ENCODE measurements at regions not wholly inside any gene's neighbourhood (a gene's known extent, or its start where the extent isn't known, plus 50 kb on each side); places are given as distances from the start of the nearest gene placed in this dataset.

GRCh38 chr4:151883747-151884146 is 122.9 kb upstream of the GATB start:
- H3K9me3 ChIP-seq (ENCODE audit: control insufficient read depth, low read length): no peaks in the 10 kb centered on the region
- H3K27ac ChIP-seq (ENCODE audit: insufficient read depth, low read depth, low read length, poor library complexity, severe bottlenecking): no peak overlapping the region
- no peaks in the 10 kb centered on the region for H3K27me3 ChIP-seq (ENCODE audit: control insufficient read depth, insufficient read depth, low read length, poor library complexity, severe bottlenecking)
- no peak overlapping the region for H3K4me3 ChIP-seq (ENCODE audit: insufficient read depth, low read depth, low read length)
- 83 to 93% methylated on average over 4 of the region's 4 CpGs for WGBS, 2 experiments
- H3K4me1 ChIP-seq (ENCODE audit: control insufficient read depth, insufficient read depth, low read length): peaks cover 16% of the 10 kb centered on the region
- no peaks in the 10 kb centered on the region for H3K36me3 ChIP-seq (ENCODE audit: control insufficient read depth, insufficient read depth, low read length)

DNA sequence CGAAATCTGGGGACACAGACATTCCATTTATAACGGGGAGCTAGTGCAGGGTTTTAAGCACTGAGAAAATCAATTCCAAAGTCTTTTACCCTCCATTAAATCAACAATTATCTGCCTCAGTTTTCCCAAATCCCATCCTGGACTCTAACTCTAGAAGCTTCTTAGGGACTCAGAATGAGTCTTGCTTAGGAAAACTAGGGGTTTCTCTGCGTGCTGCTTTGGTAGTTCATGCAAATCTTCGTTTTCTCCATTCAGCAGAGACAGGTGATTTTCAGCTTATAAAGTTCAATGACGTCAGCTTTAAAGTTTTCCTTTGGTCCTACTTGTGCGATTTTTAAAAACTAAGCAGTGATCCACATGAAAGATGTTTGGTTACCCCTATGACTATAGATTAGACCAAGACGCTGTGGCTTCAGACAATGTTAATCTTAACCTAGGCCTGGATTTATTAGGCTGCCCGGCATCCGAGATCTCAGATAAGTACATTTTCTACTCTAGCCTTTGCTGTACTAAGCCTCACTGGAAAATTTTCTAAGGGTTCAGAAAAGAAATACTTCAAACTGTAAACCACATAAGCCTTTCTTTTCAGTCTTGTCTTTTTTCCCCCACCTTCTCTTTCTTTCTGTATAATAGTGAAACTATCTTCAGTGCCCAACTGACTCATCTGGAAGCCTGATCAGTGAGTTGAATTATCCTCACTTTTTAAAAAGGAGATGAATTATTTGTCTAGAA is 121.4 kb upstream of the GATB start:
- H3K27ac ChIP-seq (ENCODE audit: insufficient read depth, low read depth, low read length, poor library complexity, severe bottlenecking): no peak overlapping the region
- no peaks in the 10 kb centered on the region for H3K9me3 ChIP-seq (ENCODE audit: control insufficient read depth, low read length)
- H3K27me3 ChIP-seq (ENCODE audit: control insufficient read depth, insufficient read depth, low read length, poor library complexity, severe bottlenecking): no peaks in the 10 kb centered on the region
- 95 to 96% methylated on average over 9 of the region's 9 CpGs for WGBS, 2 experiments
- no peaks in the 10 kb centered on the region for H3K36me3 ChIP-seq (ENCODE audit: control insufficient read depth, insufficient read depth, low read length)
- no peak overlapping the region for H3K4me3 ChIP-seq (ENCODE audit: insufficient read depth, low read depth, low read length)
- H3K4me1 ChIP-seq (ENCODE audit: control insufficient read depth, insufficient read depth, low read length): peaks cover 16% of the 10 kb centered on the region

DNA sequence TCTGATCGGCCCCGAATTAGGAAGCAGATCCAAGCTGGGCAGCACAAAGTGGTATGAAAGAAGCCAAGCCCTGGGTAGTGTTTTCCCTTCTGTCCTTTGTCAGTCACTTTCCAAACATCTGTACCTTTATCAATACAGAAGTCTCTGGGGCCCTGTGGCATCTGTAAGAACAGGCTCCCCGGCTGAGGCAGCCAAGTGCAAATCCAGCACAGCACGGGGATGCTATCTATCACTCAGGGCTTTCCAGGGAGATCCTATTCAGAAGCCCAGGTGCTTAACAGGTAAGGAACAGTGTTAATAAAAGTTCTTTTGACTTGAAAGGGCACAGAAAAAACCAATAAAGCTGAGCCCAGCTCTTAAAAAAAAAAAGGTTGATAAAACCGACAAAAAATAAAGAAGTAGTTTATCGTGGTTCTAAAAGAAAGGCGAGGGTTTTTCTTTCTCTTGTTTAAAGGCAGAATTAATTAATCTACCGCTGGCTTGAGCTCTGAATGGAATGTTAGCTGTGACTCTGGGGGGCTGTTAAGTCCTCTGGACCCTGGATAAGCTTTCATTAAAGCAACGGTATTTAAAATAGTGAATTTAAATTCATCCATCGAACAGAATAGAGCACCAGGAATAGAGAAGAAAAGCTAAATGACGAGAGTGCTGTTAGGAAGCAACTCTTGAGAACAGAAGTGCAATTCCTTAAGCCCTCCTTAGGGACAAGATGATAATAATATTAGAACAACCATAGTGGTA is 119.1 kb upstream of the GATB start:
- Histone ChIP-seq H3K4me3 (ENCODE audit: insufficient read depth, low read depth, low read length) (no peak overlapping the region), H3K36me3 (ENCODE audit: control insufficient read depth, insufficient read depth, low read length) (no peaks in the 10 kb centered on the region), H3K27me3 (ENCODE audit: control insufficient read depth, insufficient read depth, low read length, poor library complexity, severe bottlenecking) (no peaks in the 10 kb centered on the region), H3K4me1 (ENCODE audit: control insufficient read depth, insufficient read depth, low read length) (peaks cover 21% of the 10 kb centered on the region), H3K27ac (ENCODE audit: insufficient read depth, low read depth, low read length, poor library complexity, severe bottlenecking) (no peak overlapping the region), H3K9me3 (ENCODE audit: control insufficient read depth, low read length) (no peaks in the 10 kb centered on the region)
- WGBS, 2 experiments: 59 to 71% methylated on average over 11 of the region's 11 CpGs

GRCh38 chr4:151876381-151876988 is 115.7 kb upstream of the GATB start:
- no peak overlapping the region for H3K4me3 ChIP-seq (ENCODE audit: insufficient read depth, low read depth, low read length)
- no peaks in the 10 kb centered on the region for H3K27me3 ChIP-seq (ENCODE audit: control insufficient read depth, insufficient read depth, low read length, poor library complexity, severe bottlenecking)
- no peaks in the 10 kb centered on the region for H3K36me3 ChIP-seq (ENCODE audit: control insufficient read depth, insufficient read depth, low read length)
- peaks cover 34% of the 10 kb centered on the region for H3K4me1 ChIP-seq (ENCODE audit: control insufficient read depth, insufficient read depth, low read length)
- H3K27ac ChIP-seq (ENCODE audit: insufficient read depth, low read depth, low read length, poor library complexity, severe bottlenecking): no peak overlapping the region
- H3K9me3 ChIP-seq (ENCODE audit: control insufficient read depth, low read length): no peaks in the 10 kb centered on the region
- 89 to 93% methylated on average over 3 of the region's 3 CpGs for WGBS, 2 experiments

DNA sequence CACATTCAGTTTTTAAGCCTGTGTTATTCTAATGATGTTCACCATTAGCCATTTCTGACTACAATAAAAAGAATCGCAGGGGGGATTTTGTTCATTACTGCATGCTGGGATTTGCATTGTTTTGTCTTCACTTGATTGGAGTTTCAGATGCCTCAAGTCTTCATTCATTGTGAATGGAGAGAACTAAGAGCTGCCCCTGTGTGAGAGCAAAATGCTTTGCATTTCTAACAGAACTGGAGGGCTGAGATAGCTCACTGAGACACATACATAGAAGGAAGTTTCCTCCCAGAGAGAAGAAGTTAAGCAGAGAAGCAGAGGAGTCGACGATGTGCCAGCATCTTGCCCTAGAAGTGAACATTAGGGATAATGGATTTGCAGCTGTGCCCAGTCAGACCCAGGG is 113.5 kb upstream of the GATB start:
- Histone ChIP-seq H3K4me3 (ENCODE audit: insufficient read depth, low read depth, low read length) (no peak overlapping the region), H3K36me3 (ENCODE audit: control insufficient read depth, insufficient read depth, low read length) (no peaks in the 10 kb centered on the region), H3K4me1 (ENCODE audit: control insufficient read depth, insufficient read depth, low read length) (peaks cover 23% of the 10 kb centered on the region), H3K27me3 (ENCODE audit: control insufficient read depth, insufficient read depth, low read length, poor library complexity, severe bottlenecking) (no peaks in the 10 kb centered on the region), H3K27ac (ENCODE audit: insufficient read depth, low read depth, low read length, poor library complexity, severe bottlenecking) (peak overlapping the region; percentile 26), H3K9me3 (ENCODE audit: control insufficient read depth, low read length) (no peaks in the 10 kb centered on the region)
- 3 to 5% methylated on average over 3 of the region's 3 CpGs for WGBS, 2 experiments

DNA sequence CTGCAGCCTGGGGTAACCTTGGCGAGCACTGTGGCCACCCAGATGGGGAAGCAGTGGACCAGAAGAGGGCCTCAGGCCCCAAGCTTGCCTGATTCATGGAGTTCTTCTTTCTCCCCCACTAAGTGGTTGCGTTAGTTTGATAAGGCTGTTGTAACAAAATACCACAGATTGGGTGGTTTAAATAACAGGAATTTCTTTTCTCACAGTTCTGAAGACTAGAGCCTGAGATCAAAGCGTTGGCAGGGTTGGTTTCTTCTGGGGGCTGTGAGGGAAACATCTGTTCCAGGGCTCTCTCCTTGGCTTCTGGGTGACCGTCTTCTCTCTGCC is 105.7 kb upstream of the GATB start:
- no peak overlapping the region for H3K27ac ChIP-seq (ENCODE audit: insufficient read depth, low read depth, low read length, poor library complexity, severe bottlenecking)
- no peaks in the 10 kb centered on the region for H3K36me3 ChIP-seq (ENCODE audit: control insufficient read depth, insufficient read depth, low read length)
- no peaks in the 10 kb centered on the region for H3K4me1 ChIP-seq (ENCODE audit: control insufficient read depth, insufficient read depth, low read length)
- no peaks in the 10 kb centered on the region for H3K9me3 ChIP-seq (ENCODE audit: control insufficient read depth, low read length)
- no peak overlapping the region for H3K4me3 ChIP-seq (ENCODE audit: insufficient read depth, low read depth, low read length)
- H3K27me3 ChIP-seq (ENCODE audit: control insufficient read depth, insufficient read depth, low read length, poor library complexity, severe bottlenecking): no peaks in the 10 kb centered on the region
- WGBS, 2 experiments: 91 to 95% methylated on average over 3 to 4 of the region's 4 CpGs

GRCh38 chr4:151865744-151866591 is 105.2 kb upstream of the GATB start:
- no peaks in the 10 kb centered on the region for H3K27me3 ChIP-seq (ENCODE audit: control insufficient read depth, insufficient read depth, low read length, poor library complexity, severe bottlenecking)
- H3K27ac ChIP-seq (ENCODE audit: insufficient read depth, low read depth, low read length, poor library complexity, severe bottlenecking): no peak overlapping the region
- 94 to 97% methylated on average over 9 of the region's 9 CpGs for WGBS, 2 experiments
- no peak overlapping the region for H3K4me3 ChIP-seq (ENCODE audit: insufficient read depth, low read depth, low read length)
- no peaks in the 10 kb centered on the region for H3K36me3 ChIP-seq (ENCODE audit: control insufficient read depth, insufficient read depth, low read length)
- H3K9me3 ChIP-seq (ENCODE audit: control insufficient read depth, low read length): no peaks in the 10 kb centered on the region
- H3K4me1 ChIP-seq (ENCODE audit: control insufficient read depth, insufficient read depth, low read length): no peaks in the 10 kb centered on the region

DNA sequence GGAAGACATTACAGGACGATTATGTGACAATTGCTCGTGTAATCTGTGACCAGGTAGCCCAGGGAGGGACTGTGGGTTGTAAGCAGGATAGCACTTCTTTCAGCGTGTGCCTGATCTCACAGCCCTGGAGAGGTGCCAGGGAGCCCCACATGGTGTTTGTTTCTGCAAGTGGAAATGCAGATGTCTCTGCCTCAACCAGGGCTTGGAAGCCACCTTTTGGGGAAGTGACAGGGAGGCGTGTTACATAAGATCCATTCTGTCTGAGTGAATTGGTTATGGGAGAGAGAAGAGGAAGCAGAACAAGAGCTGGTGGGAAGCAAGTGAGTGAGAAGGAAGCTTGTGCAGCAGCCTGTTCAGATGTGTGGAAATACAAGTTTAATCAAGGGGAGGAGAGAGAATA is 104.5 kb upstream of the GATB start:
- H3K9me3 ChIP-seq (ENCODE audit: control insufficient read depth, low read length): no peaks in the 10 kb centered on the region
- no peak overlapping the region for H3K27ac ChIP-seq (ENCODE audit: insufficient read depth, low read depth, low read length, poor library complexity, severe bottlenecking)
- no peak overlapping the region for H3K4me3 ChIP-seq (ENCODE audit: insufficient read depth, low read depth, low read length)
- no peaks in the 10 kb centered on the region for H3K27me3 ChIP-seq (ENCODE audit: control insufficient read depth, insufficient read depth, low read length, poor library complexity, severe bottlenecking)
- WGBS, 2 experiments: 88 to 90% methylated on average over 4 of the region's 4 CpGs
- H3K36me3 ChIP-seq (ENCODE audit: control insufficient read depth, insufficient read depth, low read length): no peaks in the 10 kb centered on the region
- no peaks in the 10 kb centered on the region for H3K4me1 ChIP-seq (ENCODE audit: control insufficient read depth, insufficient read depth, low read length)

- H3K4me3 ChIP-seq (ENCODE audit: insufficient read depth, low read depth, low read length): no peak overlapping the region
- no peaks in the 10 kb centered on the region for H3K36me3 ChIP-seq (ENCODE audit: control insufficient read depth, insufficient read depth, low read length)
- WGBS, 2 experiments: 85 to 92% methylated on average over 5 of the region's 5 CpGs
- no peaks in the 10 kb centered on the region for H3K9me3 ChIP-seq (ENCODE audit: control insufficient read depth, low read length)
- no peak overlapping the region for H3K27ac ChIP-seq (ENCODE audit: insufficient read depth, low read depth, low read length, poor library complexity, severe bottlenecking)
- H3K27me3 ChIP-seq (ENCODE audit: control insufficient read depth, insufficient read depth, low read length, poor library complexity, severe bottlenecking): no peaks in the 10 kb centered on the region
- no peaks in the 10 kb centered on the region for H3K4me1 ChIP-seq (ENCODE audit: control insufficient read depth, insufficient read depth, low read length)
Observed at GRCh38 chr4:151864068-151864467, 103.3 kb upstream of the GATB start.

DNA sequence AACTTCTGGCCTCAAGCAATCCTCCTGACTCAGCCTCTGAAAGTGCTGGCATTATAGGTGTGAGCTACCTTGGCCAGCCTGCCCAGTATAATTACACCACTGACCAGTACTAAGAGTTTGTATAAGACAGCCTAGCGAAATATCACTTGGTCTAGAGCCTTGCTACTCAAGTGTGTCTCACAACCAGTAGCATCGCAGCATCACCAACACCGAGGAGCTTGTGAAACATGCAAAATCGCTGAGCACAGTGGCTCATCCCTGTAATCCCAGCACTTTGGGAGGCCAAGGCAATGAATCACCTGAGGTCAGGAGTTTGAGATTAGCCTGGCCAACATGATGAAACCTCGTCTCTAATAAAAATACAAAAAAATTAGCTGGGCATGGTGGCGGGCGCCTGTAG is 102.0 kb upstream of the GATB start:
- H3K9me3 ChIP-seq (ENCODE audit: control insufficient read depth, low read length): no peaks in the 10 kb centered on the region
- H3K27ac ChIP-seq (ENCODE audit: insufficient read depth, low read depth, low read length, poor library complexity, severe bottlenecking): no peak overlapping the region
- no peaks in the 10 kb centered on the region for H3K36me3 ChIP-seq (ENCODE audit: control insufficient read depth, insufficient read depth, low read length)
- H3K4me1 ChIP-seq (ENCODE audit: control insufficient read depth, insufficient read depth, low read length): no peaks in the 10 kb centered on the region
- WGBS, 2 experiments: 88 to 89% methylated on average over 7 of the region's 7 CpGs
- H3K4me3 ChIP-seq (ENCODE audit: insufficient read depth, low read depth, low read length): no peak overlapping the region
- no peaks in the 10 kb centered on the region for H3K27me3 ChIP-seq (ENCODE audit: control insufficient read depth, insufficient read depth, low read length, poor library complexity, severe bottlenecking)
